Mammary epithelial cell (primary cell): ENCODE measurements at regions not wholly inside any gene's neighbourhood (a gene's known extent, or its start where the extent isn't known, plus 50 kb on each side); places are given as distances from the start of the nearest gene placed in this dataset.

ENCODE experiments used
- CTCF ChIP-seq, 2 donors: IDR thresholded peaks in 1 of 2; conservative IDR thresholded peaks in 1 of 2; 2 replicates each; pipeline ENCODE4 v1.5.1; 2011 to 2012; ENCODE audit warnings: inconsistent platforms in 2 of 2, low read length in 2 of 2, mild to moderate bottlenecking in 2 of 2, control low read depth in 1 of 2, low read depth in 1 of 2; ENCODE audit not compliant: insufficient read depth in 1 of 2; ENCODE audit errors: extremely low read depth in 1 of 2
- EZH2 ChIP-seq: IDR thresholded peaks from 2 replicates; pipeline ENCODE4 v1.6.1; 2012; ENCODE audit warnings: low read length, inconsistent platforms, borderline replicate concordance

- TF ChIP-seq EZH2: no peak
- TF ChIP-seq CTCF (conservative IDR thresholded peaks at IDR 0.05 in 1 of 2, IDR thresholded peaks at IDR 0.05 in 1 of 2; ENCODE audit: extremely low read depth in 1 of 2, insufficient read depth in 1 of 2, low read depth in 1 of 2, low read length in 2 of 2): no peak
Observed at GRCh38 chrX:39675162-39675553, 422.6 kb downstream of the BCOR start.
